Neutrophil (primary cell): ENCODE measurements at regions not wholly inside any gene's neighbourhood (a gene's known extent, or its start where the extent isn't known, plus 50 kb on each side); places are given as distances from the start of the nearest gene placed in this dataset.

Source experiments
- H3K27ac ChIP-seq: fragments of 200-600 bp; sonication (generic); 2 replicates; pipeline ENCODE4 v1.5.1; 2016; ENCODE audit warnings: mild to moderate bottlenecking, moderate library complexity
- H3K27me3 ChIP-seq: fragments of 200-600 bp; sonication (generic); 2 replicates; pipeline ENCODE4 v1.6.0; 2016; ENCODE audit warnings: mild to moderate bottlenecking
- H3K36me3 ChIP-seq: fragments of 200-600 bp; sonication (generic); 2 replicates; pipeline ENCODE4 v1.5.1; 2017
- H3K4me1 ChIP-seq, 2 experiments: fragments of 200-600 bp in 1 of 2; sonication (generic) in 1 of 2; 1 replicate in 1 of 2; 2 replicates in 1 of 2; pipeline versions ENCODE4 v1.5.1 to v1.6.1; 2013 to 2016; ENCODE audit warnings: low read depth in 1 of 2, low read length in 1 of 2, mild to moderate bottlenecking in 1 of 2, moderate library complexity in 1 of 2; ENCODE audit not compliant: control insufficient read depth in 1 of 2, insufficient read depth in 1 of 2
- H3K4me3 ChIP-seq, 2 experiments: fragments of 200-600 bp in 1 of 2; sonication (generic) in 1 of 2; 1 replicate in 1 of 2; 2 replicates in 1 of 2; pipeline ENCODE4 v1.5.1; 2013 to 2016; ENCODE audit warnings: low read depth in 1 of 2, low read length in 1 of 2, mild to moderate bottlenecking in 1 of 2, moderate library complexity in 1 of 2
- H3K9me3 ChIP-seq: fragments of 200-600 bp; sonication (generic); 2 replicates; pipeline ENCODE4 v1.5.1; 2016
- TF ChIP-seq, protein P1 (sequence below): fragments of 200-600 bp; sonication (generic); IDR thresholded peaks from 2 replicates; pipeline ENCODE4 v1.5.1; 2016; ENCODE audit warnings: antibody characterized with exemption

DNA sequence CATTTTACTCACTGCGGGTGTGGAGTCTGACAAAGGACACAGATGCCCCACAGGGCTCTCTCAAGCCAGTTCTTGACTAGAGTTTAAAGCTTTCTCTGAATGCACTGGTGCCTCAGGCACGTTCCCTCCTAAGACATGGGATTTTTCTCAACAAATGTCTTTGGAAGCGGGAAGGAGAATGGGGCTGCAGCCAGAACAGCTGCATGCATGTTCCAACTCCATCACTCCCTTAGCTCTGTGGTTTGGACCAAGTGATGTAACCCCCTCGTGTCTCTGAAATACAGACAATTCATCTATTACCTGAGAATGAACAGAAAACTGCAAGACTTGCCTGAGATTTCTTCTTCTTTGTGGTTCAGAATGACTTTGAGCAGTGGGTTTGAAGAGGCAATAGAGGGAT lies 141.7 kb upstream of the SERPINE2 start:
- H3K27ac ChIP-seq = no peak overlapping the region
- no peak overlapping the region for H3K4me3 ChIP-seq
- H3K27me3 ChIP-seq = no peaks in the 10 kb centered on the region
- TF ChIP-seq, protein P1, sequence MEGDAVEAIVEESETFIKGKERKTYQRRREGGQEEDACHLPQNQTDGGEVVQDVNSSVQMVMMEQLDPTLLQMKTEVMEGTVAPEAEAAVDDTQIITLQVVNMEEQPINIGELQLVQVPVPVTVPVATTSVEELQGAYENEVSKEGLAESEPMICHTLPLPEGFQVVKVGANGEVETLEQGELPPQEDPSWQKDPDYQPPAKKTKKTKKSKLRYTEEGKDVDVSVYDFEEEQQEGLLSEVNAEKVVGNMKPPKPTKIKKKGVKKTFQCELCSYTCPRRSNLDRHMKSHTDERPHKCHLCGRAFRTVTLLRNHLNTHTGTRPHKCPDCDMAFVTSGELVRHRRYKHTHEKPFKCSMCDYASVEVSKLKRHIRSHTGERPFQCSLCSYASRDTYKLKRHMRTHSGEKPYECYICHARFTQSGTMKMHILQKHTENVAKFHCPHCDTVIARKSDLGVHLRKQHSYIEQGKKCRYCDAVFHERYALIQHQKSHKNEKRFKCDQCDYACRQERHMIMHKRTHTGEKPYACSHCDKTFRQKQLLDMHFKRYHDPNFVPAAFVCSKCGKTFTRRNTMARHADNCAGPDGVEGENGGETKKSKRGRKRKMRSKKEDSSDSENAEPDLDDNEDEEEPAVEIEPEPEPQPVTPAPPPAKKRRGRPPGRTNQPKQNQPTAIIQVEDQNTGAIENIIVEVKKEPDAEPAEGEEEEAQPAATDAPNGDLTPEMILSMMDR = no peak
- H3K4me1 ChIP-seq = no peaks in the 10 kb centered on the region
- no peaks in the 10 kb centered on the region for H3K36me3 ChIP-seq
- H3K9me3 ChIP-seq = no peaks in the 10 kb centered on the region

DNA sequence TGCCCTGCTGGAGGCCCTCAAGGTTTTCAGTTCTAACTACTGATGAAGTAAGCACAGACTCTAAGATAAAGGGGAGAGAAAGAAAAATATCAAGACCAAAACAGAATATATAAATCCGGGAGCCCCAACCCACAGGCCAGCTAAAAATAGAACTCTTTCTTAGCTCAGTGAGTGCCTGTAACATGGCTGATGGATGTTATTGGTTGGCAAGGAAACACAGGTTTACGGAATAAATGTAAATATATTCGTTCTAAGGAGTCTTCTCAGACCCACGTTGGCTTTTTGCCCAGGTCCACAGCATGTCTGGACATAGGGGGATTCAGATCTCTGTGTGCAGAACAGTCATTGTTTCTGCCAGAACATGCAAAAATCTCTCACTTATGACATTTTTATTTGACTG lies 139.0 kb upstream of the SERPINE2 start:
- no peak overlapping the region for H3K27ac ChIP-seq
- no peaks in the 10 kb centered on the region for H3K36me3 ChIP-seq
- TF ChIP-seq, protein P1 = no peak
- H3K9me3 ChIP-seq = no peaks in the 10 kb centered on the region
- H3K4me1 ChIP-seq = no peaks in the 10 kb centered on the region
- no peaks in the 10 kb centered on the region for H3K27me3 ChIP-seq
- H3K4me3 ChIP-seq = no peak overlapping the region

DNA sequence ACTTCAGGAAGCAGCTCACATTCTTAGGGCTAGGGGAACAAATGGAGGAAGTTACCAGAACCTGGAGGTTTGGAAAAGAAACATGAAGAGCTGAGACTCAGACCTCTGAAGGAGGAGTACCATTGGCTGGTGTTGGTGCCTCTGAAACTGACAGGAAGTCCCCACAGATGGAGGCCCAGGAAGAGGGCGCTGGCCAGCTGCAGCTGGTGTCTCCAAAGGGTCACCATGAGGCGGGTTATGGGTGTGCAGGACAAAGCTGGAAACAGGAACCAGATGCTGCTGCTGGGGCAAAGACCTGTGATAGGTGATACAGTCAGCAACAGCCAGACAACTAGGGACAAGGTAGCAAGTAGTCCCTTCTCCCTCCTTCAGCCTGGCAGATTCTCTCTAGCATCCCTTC lies 136.5 kb upstream of the SERPINE2 start:
- H3K4me1 ChIP-seq = no peaks in the 10 kb centered on the region
- TF ChIP-seq, protein P1 = no peak
- H3K27ac ChIP-seq = no peak overlapping the region
- H3K9me3 ChIP-seq = no peaks in the 10 kb centered on the region
- no peaks in the 10 kb centered on the region for H3K27me3 ChIP-seq
- no peak overlapping the region for H3K4me3 ChIP-seq
- no peaks in the 10 kb centered on the region for H3K36me3 ChIP-seq

DNA sequence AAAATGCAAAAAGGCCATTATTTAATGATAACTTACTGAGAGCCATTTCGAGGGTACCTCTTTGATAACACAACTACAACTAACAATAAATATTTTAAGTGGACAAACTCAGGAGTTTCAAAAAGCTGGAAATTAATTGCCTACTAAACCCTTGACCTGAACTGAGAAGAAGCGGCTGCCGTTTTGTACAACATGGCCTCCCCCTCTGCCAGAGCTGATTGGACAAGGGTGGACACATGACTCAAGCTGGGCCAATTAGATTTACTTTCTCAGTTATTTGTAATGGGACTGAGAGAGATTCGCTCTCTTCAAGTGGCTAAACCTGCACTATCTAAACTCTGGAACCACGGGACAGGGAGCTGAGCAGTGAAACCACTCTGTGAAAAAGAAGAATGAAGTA lies 135.9 kb upstream of the SERPINE2 start:
- Histone ChIP-seq H3K27me3 (no peaks in the 10 kb centered on the region), H3K27ac (no peak overlapping the region), H3K36me3 (no peaks in the 10 kb centered on the region), H3K9me3 (no peaks in the 10 kb centered on the region), H3K4me3 (no peak overlapping the region), H3K4me1 (no peaks in the 10 kb centered on the region)
- TF ChIP-seq, protein P1 = no peak

DNA sequence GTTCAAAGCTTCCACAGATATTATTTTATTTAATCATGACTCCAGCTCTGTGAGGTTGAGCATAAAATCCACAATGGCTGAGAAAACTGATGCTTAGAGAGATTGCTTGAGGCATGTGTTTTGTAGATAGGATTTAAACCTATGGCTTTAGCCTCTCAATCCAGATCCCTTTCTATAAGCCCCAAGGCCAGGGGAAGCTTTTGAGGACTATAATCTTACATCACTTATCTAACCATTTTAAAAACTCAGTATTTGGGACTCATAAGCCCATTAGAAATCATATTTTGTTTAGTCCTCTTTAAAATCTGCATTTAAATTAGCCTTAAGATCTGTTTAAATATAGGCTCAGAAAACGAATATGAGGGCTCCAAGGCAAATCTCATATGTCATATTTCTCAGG lies 135.4 kb upstream of the SERPINE2 start:
- Histone ChIP-seq H3K4me3 (no peak overlapping the region), H3K36me3 (no peaks in the 10 kb centered on the region), H3K27ac (no peak overlapping the region), H3K4me1 (no peaks in the 10 kb centered on the region), H3K9me3 (no peaks in the 10 kb centered on the region), H3K27me3 (no peaks in the 10 kb centered on the region)
- TF ChIP-seq, protein P1 = no peak

DNA sequence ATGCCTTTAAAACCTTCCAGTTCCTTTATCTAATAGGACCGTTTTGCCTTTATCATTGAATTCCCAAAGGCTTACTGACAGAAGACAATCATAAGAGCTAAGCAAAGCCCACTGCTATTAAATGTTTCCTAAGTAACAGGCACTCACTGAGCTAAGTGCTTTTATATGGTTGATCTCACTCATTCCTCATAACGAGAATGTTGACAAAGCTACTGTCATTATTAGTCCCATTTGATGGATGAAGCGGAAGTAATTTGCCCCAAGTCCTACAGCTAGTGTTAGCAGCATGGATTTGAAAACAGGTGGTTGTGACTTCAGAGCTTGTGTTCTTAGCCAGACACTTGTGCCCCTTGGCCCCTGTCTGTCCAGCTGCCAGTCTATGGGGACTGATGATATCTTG lies 134.8 kb upstream of the SERPINE2 start:
- TF ChIP-seq, protein P1 = no peak
- Histone ChIP-seq H3K4me1 (no peaks in the 10 kb centered on the region), H3K27me3 (no peaks in the 10 kb centered on the region), H3K27ac (no peak overlapping the region), H3K9me3 (no peaks in the 10 kb centered on the region), H3K36me3 (no peaks in the 10 kb centered on the region), H3K4me3 (no peak overlapping the region)
